Activated T-cell treated with anti-CD3 and anti-CD28 coated beads for 4 hours (primary cell): ENCODE measurements at regions not wholly inside any gene's neighbourhood (a gene's known extent, or its start where the extent isn't known, plus 50 kb on each side); places are given as distances from the start of the nearest gene placed in this dataset.
"Not testable (repeated sequence)": the region's sequence is repeated elsewhere in the genome, so short reads cannot be mapped to it uniquely, and the experiment has no call there.

Source experiments
- DNase-seq: peaks from one replicate; pipeline ENCODE4 v3.0.0-alpha.2; 2020

DNA sequence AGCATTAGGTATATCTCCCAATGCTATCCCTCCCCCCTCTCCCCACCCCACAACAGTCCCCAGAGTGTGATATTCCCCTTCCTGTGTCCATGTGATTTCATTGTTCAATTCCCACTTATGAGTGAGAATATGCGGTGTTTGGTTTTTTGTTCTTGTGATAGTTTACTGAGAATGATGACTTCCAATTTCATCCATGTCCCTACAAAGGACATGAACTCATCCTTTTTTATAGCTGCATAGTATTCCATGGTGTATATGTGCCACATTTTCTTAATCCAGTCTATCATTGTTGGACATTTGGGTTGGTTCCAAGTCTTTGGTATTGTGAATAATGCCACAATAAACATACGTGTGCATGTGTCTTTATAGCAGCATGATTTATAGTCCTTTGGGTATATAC, 194.6 kb upstream of the WSB1 start:
- not testable (repeated sequence) for DNase-seq

DNA sequence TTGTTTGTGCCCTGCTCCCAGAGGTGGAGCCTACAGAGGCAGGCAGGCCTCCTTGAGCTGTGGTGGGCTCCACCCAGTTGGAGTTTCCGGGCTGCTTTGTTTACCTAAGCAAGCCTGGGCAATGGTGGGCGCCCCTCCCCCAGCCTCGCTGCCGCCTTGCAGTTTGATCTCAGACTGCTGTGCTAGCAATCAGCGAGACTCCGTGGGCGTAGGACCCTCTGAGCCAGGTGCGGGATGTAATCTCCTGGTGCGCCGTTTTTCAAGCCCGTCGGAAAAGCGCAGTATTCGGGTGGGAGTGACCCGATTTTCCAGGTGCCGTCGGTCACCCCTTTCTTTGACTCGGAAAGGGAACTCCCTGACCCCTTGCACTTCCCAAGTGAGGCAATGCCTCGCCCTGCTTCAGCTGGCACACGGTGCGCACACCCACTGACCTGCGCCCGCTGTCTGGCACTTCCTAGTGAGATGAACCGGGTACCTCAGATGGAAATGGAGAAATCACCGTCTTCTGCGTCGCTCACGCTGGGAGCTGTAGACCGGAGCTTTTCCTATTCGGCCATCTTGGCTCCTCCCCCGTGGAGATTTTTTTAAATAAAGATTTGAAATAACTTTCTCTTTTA, 189.2 kb upstream of the WSB1 start:
- not testable (repeated sequence) for DNase-seq

DNA sequence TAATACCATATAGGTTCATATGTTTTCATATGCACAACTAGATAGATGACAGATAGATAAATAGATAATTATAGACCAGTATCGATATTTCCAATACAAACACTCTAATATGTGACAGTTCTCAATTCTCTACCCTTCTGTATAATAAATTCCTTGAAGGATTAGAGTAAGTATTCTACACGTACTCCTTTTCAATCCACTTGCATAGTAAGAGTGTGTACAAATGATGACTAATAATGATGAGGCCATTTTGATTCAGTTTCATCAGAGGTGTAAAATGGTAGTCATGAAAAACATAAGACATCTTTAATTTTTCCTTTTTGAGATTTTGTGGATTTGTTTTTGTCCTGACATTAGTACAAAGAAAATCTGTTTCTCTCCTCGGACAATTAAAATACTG, 188.3 kb upstream of the WSB1 start:
- DNase-seq: no peak

DNA sequence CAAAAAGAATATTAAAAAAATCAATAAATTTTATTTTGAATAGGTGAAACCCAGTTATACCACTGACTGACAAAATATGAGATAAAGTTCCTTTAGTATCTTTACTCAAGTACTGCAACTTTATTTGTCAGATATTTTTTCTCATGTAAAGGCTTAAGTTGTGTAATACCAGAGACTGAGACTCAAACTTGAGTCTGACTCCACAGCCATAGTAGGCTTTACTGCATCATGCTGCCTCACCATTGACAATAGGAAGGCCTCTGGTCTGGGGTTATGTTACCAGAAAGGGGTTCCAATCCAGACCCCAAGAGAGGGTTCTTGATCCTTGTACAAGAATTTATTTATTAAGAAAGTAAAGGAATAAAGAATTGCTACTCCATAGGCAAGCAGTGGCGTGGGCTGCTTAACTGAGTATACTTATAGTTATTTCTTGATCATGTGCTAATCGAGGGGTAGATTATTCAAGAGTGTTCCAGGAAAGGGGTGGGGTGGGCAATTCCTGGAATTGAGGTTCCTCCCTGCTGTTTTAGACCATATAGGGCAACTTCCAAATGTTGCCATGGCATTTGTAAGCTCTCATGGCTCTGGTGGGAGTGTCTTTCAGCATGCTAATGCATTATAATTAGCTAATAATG, 187.4 kb upstream of the WSB1 start:
- no peak for DNase-seq

DNA sequence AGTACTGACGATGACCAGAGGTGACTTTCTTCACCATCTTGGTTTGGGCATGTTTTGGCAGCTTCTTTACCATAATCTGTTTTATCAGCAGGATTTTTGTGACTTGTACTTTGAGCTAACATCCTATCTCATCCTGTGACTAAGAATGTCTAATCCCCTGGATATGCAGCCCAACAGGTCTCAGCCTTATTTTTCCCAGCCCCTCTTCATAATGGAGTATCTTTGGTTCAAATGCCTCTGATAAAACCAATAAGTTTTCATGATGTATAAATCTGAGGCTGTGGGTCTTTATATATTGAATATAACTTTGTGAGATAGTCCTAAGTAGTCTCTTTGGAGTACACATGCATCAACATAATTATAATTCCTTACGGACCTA, 186.9 kb upstream of the WSB1 start:
- no peak for DNase-seq

DNA sequence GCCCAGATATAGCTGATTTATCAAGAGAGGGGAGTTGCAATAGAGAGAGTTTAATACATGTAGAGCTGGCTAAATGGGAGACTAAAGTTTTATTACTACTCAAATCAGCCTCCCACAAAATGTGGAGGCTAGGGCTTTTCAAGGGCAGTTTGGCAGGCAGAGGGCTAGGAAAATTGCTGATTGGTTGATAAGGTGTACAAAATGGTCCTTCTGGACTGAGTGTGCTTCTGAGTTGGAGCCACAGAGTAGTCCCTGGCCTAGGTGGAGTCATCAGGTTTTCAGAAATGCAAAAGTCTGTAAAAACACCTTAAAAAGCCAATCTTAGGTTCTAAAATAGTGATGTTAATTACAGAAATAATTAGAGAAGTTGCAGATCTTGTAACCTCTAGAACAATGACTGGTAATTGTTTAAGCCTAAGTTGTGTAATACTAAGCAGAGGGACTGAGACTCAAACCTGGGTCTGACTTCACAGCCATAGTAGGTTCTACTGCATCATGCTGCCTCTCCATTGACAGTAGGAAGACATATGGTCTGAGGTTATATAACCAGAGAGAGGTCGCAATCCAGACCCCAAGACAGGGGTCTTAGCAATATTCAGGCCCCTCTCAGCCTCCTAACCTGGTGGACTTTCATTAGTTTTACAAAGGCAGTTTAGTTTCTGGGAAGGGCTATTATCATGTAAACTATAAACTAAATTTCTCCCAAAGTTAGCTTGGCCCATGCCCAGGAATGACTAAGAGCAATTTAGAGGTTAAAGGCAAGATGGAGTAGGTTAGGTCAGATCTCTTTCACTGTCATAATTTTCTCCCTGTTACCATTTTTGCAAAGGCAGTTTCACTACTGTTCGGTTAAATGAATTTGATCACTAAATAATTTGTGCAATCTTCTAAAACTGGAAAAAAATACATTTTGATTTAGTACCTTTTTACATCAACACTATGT, 186.3 kb upstream of the WSB1 start:
- not testable (repeated sequence) for DNase-seq

DNA sequence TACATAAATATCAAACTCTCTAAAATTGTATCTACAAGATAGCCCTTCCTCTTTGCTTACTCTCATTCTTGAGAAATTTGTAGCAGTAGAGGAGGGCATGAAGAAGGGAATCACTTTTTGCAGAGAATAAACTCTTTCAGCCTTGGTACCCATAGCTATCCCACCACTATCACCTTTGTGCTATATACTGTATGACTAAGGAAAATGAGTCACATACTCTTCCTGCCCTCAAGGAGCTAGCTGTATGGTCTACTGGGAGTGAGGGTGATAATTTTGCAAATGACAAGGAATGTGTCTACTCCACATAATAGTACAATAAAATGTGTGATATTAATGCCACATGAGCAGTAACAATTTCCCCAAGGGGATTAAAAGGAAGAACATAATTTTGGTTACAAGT, 184.6 kb upstream of the WSB1 start:
- DNase-seq: no peak

DNA sequence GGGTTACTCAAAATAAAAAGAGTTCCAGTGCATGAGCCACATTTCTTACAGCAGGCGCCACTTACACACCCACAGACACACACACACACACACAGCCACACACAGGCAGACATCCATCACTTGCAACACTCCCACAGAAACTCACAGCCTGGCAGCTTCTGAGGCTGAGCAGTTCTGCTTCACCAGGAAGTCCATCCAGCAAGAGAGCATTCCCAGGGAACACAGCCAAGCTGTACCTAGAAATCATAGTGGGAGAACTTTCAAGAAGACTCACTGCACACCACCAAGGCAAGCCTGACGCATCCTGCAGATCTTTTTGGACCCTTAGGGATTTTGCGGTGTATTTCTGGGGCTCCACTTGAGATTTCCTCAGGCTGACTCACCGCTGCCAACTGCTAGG, 140.9 kb upstream of the WSB1 start:
- DNase-seq: no peak

DNA sequence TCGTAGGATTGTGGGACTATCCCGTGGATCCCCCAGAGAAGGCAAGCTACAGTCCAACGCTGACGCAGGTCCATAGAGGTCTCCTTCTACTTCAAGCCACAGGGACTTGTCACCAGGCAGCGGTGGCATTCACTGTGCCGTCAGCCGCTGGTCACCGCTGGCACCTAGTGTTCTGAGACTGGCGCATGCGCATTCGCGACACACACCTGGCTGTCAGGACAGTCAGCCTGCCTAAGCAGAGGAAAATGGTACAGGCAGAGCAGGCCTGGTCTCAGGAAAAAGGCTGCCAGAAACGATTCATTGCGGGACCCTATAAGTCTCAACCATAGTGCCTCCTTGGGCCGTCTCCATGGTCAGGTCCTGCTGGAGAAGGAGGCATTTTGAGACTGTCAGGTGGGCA, 138.0 kb upstream of the WSB1 start:
- DNase-seq: no peak

DNA sequence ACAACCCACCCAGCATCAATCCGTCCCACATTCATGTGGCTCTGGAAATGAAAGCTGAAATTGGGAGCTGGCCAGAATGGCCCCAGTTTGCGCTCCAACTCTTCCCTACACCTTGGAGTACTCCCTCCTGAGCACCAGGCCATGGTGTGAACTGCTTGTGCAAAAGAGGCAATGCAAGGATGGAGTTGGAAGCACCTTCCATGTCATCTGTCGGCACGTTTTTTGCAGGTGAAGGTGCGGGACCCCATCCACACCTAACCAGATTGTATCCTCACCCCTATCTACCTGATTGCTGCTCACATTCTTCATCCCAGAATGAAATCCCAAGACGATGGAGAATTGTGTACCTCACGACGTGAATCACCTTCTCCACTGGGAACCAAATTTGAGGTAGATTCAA, 136.6 kb upstream of the WSB1 start:
- no peak for DNase-seq

DNA sequence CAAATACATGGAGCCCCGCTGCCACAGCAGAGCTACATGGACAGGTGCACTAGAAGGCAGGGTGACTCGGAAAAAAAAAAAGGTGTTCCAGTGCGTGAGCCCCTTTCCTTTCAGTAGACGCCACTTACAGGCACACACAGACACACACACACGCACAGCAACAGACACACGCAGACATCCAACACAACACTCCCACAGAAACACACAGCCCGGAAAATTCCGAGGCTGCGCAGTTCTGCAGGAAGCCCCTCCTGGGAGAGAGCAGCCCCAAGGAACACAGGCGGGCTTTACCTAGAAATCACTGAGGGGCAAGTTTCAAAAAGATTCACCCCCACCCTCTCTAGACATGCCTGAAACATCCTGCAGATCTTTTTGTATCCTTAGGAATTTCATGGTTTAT, 136.0 kb upstream of the WSB1 start:
- DNase-seq: no peak

DNA sequence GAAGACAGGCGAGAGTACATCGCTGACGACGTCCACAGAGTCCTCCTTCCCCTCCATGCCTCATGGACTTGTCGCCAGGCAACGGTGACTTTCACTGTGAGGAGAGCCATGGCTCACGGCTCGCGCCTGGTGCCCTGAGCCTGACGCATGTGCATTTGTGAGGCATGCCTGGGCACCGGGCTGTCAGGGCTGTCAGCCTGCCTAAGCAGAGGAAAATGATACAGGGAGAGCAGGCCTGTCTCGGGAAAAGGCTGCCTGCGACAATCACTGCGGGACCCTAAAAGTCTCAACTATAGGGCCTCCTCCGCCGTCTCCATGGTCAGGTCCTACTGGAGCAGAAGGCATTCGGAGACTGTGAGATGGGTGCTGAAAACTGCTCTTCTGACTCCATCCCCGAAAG, 135.5 kb upstream of the WSB1 start:
- DNase-seq: no peak

DNA sequence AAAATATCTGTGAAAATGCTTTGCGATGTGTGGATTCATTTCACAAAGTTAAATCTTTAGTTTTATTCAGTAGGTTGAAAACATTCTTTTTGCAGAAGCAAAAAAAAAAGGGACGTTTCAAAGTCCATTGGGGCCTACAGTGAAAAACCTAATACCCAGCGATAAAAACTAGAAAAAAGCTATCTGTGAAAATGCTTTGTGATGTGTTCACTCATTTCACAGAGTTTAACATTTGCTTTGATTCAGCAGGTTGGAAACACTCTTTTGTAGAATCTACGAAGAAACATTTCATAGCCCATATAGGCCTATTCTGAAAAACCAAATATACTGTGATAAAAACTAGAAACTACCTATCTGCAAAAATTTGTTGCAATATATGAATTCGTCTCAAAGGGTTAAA, 113.6 kb upstream of the WSB1 start:
- no peak for DNase-seq

DNA sequence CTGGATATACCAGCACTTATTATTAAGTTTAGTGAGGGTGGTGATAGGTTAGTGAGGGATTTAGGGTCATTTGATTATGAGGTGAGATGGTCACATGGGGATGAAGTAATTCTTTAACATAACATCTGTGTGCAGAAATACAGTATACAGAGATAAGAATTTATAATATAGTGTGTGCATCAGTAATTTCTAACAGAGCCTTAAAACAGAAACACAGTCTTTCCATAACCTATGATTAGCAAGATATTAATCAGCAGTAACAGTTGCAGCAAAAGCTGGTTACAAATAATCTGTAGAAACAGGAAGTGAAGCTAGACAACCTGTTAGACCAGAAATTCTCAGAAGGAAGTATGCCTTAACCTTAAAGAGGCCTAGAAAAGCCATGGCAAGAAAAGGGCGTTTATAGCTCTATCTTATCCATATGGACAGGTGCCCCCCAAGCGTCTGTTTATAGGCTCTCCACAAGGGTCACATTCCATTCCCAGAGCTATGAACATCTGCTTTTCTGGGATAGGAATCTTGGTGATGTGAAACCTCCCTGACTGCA, 112.5 kb upstream of the WSB1 start:
- not testable (repeated sequence) for DNase-seq

DNA sequence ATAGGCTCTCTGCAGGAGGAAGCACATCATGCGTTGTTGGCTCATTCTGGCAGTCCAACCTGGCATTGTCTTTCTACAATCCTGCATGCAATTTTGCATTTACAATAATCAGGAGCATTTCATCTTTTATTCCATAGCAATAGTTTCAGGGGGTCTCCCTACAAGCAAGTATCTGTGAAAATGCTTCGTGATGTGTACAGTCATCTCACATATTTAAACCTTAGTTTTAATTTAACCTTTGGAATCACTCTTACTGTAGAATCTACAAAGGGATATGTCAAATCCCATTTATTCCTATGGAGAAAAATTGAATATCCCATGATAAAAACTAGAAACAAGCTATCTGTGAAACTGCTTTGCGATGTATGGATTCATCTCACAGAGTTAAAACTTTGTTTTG, 112.0 kb upstream of the WSB1 start:
- DNase-seq: no peak

DNA sequence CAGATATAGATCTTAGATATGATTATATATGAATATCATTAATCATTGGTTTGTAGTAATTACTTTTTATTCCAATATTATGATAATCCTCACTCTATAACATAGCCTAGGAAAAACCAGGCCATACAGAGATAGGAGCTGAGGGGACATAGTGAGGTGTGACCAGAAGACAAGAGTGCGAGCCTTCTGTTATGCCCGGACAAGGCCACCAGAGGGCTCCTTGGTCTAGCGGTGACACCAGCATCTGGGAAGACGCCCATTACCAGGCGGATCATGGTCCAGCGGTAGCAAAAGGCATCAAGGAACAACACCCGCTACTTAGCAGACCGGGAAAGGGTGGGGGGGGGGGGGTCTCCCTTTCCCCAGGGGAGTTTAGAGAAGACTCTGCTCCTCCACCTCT, 96.4 kb upstream of the WSB1 start:
- DNase-seq: not testable (repeated sequence)

DNA sequence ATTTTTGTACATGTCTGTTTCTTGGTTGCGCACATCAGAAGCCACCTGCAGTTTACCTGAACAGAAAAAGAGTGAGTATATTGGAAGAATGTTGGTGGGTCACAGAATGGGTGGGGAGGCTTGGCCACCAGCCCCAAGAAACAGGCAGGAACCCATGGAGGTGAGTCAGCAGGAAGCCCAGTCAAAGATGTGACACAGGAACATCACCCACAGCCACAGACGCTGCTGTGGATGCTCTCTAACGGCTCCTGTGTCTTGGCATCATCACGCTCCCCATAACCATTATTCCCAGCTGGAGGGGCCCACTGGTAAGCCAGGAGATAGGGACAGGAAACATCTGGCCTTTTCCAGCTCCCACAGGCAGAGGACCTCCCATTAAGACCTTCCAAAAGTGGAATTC, 94.0 kb upstream of the WSB1 start:
- no peak for DNase-seq

DNA sequence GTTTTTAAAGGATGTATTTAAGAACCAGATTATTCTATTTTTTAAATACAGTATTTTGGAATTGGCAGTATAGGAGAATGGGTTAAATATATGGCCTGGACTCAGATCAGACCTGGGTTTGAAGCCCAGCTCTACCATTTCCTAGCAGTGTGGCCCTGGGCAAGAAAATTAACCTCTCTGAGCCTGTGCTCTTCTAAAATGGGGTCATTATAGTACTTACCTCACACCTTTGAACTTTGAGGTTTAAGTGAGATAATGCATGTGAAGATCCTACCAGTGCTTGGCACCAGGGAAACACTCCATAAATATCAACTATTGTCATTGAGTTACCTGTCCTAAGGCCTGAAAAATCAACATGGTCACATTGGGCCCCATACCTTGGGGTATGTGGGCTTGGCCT, 93.4 kb upstream of the WSB1 start:
- no peak for DNase-seq

DNA sequence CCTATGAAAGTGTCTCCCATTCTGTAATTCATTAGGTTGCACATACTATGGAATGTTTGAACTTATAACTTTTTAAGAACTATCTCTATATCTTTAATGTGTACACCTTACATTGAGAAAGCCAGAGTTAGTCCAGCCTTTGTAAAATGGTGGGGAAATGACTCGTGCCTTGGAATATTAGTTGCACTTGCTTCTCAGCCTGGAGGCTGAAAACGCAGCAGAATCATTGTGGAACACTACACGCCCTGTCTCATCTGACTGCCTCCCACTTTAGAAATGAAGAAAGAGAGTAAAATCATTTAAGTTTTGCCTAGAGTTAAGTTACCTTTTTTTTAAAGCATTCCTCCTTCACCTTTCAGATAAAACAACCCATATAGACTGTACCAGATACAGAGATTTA, 90.7 kb upstream of the WSB1 start:
- no peak for DNase-seq

DNA sequence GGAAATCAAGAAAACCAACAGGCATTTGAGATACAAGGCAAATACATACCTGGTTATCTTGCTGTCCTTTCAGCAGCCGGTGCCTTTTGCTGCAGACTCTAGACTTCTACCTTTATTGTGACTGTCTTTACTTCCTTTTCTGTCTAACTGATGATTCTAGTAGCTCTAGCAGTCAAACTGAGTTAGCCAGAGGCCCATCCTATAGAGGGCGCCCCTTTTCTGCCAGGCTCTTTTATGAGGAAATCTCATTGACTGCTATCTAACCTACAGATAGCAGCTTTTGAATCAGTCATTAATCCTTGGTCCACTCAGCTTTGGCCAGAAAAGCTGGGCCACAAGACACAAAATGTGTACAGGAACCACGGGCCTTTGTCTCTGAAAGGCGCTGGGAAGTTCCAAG, 87.5 kb upstream of the WSB1 start:
- no peak for DNase-seq

DNA sequence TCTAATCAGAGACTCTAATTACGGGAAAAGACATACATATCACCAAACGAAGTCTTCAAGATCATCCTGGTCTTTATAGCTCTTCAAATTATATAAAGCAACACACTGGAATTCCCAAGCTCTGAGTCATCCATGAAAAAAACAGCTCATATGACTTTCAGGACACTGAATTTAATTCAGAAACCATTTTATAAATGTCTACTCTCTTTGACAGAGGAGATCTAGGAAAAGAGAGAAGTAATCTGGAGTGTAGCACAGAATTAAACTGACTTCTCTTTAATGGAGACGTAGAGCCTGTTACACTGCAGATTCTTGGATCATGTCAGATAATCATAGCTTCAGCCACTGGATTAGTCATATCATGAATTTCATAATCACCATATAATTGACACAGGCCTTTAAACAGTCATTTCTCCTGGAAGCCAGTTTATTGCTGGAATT, 86.8 kb upstream of the WSB1 start:
- no peak for DNase-seq

DNA sequence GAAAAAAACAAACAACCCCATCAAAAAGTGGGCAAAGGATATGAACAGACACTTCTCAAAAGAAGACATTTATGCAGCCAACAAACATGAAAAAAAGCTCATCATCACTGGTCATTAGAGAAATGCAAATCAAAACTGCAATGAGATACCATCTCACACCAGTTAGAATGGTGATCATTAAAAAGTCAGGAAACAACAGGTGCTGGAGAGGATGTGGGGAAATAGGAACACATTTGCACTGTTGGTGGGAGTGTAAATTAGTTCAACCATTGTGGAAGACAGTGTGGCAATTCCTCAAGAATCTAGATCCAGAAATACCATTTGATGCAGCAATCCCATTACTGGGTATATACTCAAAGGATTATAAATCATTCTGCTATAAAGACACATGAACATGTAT, 85.5 kb upstream of the WSB1 start:
- DNase-seq: not testable (repeated sequence)

DNA sequence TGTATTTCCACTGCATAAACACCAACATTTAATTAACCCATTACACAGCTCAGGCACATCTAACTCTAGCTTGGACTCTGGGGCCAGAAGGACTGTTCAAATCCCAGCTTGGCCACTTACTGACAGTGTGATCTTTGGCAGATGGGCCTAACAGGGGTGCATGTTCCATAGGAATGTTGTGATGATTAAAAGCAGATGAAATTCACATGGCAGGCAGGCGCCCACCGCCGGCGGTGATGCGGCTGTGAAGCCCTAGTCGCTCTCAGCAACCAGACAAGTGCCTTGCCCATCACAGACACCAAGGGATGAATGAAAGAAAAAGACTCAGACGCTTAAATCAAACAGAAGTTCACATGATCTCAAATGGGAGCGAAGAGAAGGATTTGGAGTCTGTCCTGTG, 84.6 kb upstream of the WSB1 start:
- DNase-seq: no peak

DNA sequence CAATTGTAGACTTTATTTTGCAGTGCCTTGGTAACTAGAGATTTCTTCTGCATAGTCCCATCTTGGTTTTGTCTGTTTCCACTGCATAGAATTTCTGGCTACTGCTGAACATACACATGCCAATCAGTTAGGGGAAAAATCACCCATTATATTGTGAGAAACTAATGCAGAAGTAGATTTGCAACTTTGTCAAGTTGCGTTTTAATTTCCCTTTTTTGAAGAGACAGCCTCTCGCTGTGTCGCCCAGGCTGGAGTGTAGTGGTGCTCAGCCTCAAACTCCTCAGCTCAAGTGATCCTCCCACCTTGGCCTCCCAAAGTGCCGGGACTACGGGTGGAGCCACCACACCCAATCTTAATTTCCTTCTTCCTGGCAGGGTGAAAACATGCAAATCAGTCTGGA, 83.1 kb upstream of the WSB1 start:
- not testable (repeated sequence) for DNase-seq
